Pancreas (tissue), 10 donors: ENCODE measurements at regions not wholly inside any gene's neighbourhood (a gene's known extent, or its start where the extent isn't known, plus 50 kb on each side); places are given as distances from the start of the nearest gene placed in this dataset.

ENCODE experiments used
- ATAC-seq, 4 donors: fragments of 200-7000 bp; cut with Tn5 transposase; one replicate each; pipeline versions ENCODE4 v1.8.0 to v1.9.1; 2020; ENCODE audit warnings: mild to moderate bottlenecking in 4 of 4, moderate library complexity in 4 of 4
- DNase-seq, 6 donors: peaks; one replicate each; pipeline ENCODE4 v3.0.0-alpha.2; 2020
- FAIRE-seq: peaks from 2 replicates; lab custom pipeline; 2012; peaks lifted over from hg19 to GRCh38; lab: Jason Lieb, UNC
- H3K27ac ChIP-seq, 4 donors: fragments of 200-600 bp; sonication (generic); 1 replicate in 3 of 4; 2 replicates in 1 of 4; pipeline versions ENCODE4 v1.5.0 to v1.8.0; 2020
- H3K27me3 ChIP-seq, 4 donors: fragments of 200-600 bp; one replicate each; pipeline ENCODE4 v1.8.0; 2021
- H3K36me3 ChIP-seq, 3 donors: fragments of 200-600 bp; sonication (generic) in 1 of 3; one replicate each; pipeline versions ENCODE4 v1.5.0 to v1.8.0; 2020 to 2021
- H3K4me1 ChIP-seq, 3 donors: fragments of 200-600 bp; one replicate each; pipeline ENCODE4 v1.8.0; 2021
- H3K4me3 ChIP-seq, 4 donors: fragments of 200-600 bp; sonication (generic) in 2 of 4; one replicate each; pipeline versions ENCODE4 v1.5.0 to v1.8.0; 2020 to 2021
- H3K9me3 ChIP-seq, 4 donors: fragments of 200-600 bp; one replicate each; pipeline ENCODE4 v1.8.0; 2021
- WGBS, 2 donors: extraction: QIAGEN DNeasy Blood & Tissue Kit; methylation state at CpG; one replicate each; pipeline ENCODE4 v1.1.7; 2013; 5-methylcytosine and 5-hydroxymethylcytosine counted together
- intact Hi-C, 3 donors: fragments of 100-400 bp; cut with DNase I; formaldehyde crosslinking; loops; one replicate each; pipeline versions ENCODE4 v1.11.1 to v1.14.2; 2022
- TF ChIP-seq, protein P1 (sequence below), 4 donors: fragments of 200-600 bp; sonication (generic) in 3 of 4; IDR thresholded peaks; one replicate each; pipeline versions ENCODE4 v1.5.0 to v1.8.0; 2021; ENCODE audit warnings: antibody characterized with exemption in 4 of 4
- donor health status: healthy with polysubstance abuse.
- donor health status: DM: no; HTN: no; CAD: no; lungs with moderate emphysema.
- donor health status: DM: no; HTN: no; CAD: no.
- donor health status: control.
- donor health status: control.
- donor health status: Bipolar disorder and iron deficiency.
- donor health status: DM: yes; HTN: yes; CAD: no.
- donor health status: DM: no; HTN: no; CAD: no.
- donor health status: DM: no; HTN: no; CAD: no.
- donor health status: DM: yes; HTN: yes; CAD: no.

- no peaks in the 10 kb centered on the region for H3K9me3 ChIP-seq
- H3K4me3 ChIP-seq, result no peak overlapping the region
- FAIRE-seq (no peak), ATAC-seq (no peak), DNase-seq (no peak)
- WGBS, 2 donors, result 68 to 90% methylated on average over 2 of the region's 2 CpGs
- intact Hi-C loops, result no loop called here
- no peaks in the 10 kb centered on the region for H3K4me1 ChIP-seq
- H3K36me3 ChIP-seq, result no peaks in the 10 kb centered on the region
- H3K27ac ChIP-seq, result no peak overlapping the region
- TF ChIP-seq, protein P1, sequence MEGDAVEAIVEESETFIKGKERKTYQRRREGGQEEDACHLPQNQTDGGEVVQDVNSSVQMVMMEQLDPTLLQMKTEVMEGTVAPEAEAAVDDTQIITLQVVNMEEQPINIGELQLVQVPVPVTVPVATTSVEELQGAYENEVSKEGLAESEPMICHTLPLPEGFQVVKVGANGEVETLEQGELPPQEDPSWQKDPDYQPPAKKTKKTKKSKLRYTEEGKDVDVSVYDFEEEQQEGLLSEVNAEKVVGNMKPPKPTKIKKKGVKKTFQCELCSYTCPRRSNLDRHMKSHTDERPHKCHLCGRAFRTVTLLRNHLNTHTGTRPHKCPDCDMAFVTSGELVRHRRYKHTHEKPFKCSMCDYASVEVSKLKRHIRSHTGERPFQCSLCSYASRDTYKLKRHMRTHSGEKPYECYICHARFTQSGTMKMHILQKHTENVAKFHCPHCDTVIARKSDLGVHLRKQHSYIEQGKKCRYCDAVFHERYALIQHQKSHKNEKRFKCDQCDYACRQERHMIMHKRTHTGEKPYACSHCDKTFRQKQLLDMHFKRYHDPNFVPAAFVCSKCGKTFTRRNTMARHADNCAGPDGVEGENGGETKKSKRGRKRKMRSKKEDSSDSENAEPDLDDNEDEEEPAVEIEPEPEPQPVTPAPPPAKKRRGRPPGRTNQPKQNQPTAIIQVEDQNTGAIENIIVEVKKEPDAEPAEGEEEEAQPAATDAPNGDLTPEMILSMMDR (IDR thresholded peaks at IDR 0.05), result no peak
- no peaks in the 10 kb centered on the region for H3K27me3 ChIP-seq
Measured at GRCh38 chr2:147740211-147740927, 104.5 kb upstream of the ACVR2A start.

- H3K27me3 ChIP-seq, result no peaks in the 10 kb centered on the region
- no peaks in the 10 kb centered on the region for H3K36me3 ChIP-seq
- TF ChIP-seq, protein P1 (IDR thresholded peaks at IDR 0.05), result no peak
- 44 to 48% methylated on average over 3 of the region's 3 CpGs for WGBS, 2 donors
- no peak overlapping the region for H3K27ac ChIP-seq
- no peak overlapping the region for H3K4me3 ChIP-seq
- DNase-seq (no peak), FAIRE-seq (no peak), ATAC-seq (no peak)
- no peaks in the 10 kb centered on the region for H3K4me1 ChIP-seq
- no peaks in the 10 kb centered on the region for H3K9me3 ChIP-seq
- intact Hi-C loops, result no loop called here
Measured at GRCh38 chr2:147739508-147739907, 105.3 kb upstream of the ACVR2A start.

DNA sequence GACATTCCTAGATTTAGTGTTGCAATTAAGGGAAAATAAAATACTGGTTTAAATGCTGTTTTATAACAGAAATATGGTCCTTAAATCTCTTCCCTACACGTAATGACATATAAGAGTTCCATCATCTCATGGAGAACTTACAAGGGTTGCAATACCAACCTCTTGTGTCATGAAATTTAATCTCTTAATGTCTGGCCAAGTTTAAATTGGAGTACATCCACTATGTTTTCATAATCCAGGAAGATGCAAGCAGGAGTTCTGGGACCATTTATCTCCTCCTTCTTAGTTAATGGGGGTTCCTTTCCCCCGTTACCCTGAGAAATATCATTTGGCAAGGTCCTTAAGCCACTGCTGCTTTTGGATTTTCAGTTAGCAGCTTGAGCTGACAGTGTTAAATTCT lies 126.0 kb upstream of the ACVR2A start:
- ATAC-seq (no peak), DNase-seq (no peak), FAIRE-seq (no peak)
- no peaks in the 10 kb centered on the region for H3K4me1 ChIP-seq
- no peaks in the 10 kb centered on the region for H3K36me3 ChIP-seq
- intact Hi-C loops, result no loop called here
- no peaks in the 10 kb centered on the region for H3K27me3 ChIP-seq
- TF ChIP-seq, protein P1 (IDR thresholded peaks at IDR 0.05), result no peak
- 38 to 44% methylated on average over 2 of the region's 2 CpGs for WGBS, 2 donors
- H3K9me3 ChIP-seq, result no peaks in the 10 kb centered on the region
- no peak overlapping the region for H3K27ac ChIP-seq
- H3K4me3 ChIP-seq, result no peak overlapping the region

GRCh38 chr2:147716906-147717305 lies 127.9 kb upstream of the ACVR2A start:
- no peak for ATAC-seq

DNA sequence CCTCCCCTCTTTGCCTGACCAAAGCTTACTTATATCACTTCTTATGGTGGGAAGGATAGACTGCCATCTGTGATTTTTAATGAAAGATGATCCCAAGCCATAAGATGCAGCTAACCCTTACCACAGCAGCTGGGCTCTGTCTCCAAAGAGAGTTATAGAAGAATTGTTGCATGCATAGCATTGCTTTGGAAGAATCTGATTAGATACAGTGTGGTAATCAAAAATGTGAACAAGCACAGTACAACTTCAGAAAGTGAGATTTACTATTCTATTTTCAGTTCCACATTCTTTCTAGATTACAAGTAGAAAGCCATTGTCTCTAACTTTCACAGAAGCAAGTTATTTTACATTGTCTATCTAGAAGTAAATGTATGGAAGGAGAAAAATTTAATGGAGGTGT lies 129.0 kb upstream of the ACVR2A start:
- intact Hi-C loops, result no loop called here
- no peak overlapping the region for H3K27ac ChIP-seq
- no peaks in the 10 kb centered on the region for H3K4me1 ChIP-seq
- ATAC-seq (no peak), DNase-seq (no peak), FAIRE-seq (no peak)
- H3K9me3 ChIP-seq, result no peaks in the 10 kb centered on the region
- no peak overlapping the region for H3K4me3 ChIP-seq
- no peaks in the 10 kb centered on the region for H3K27me3 ChIP-seq
- no peaks in the 10 kb centered on the region for H3K36me3 ChIP-seq
- TF ChIP-seq, protein P1 (IDR thresholded peaks at IDR 0.05), result no peak

More at GRCh38 chr2:147716906-147717305, 127.9 kb upstream of the ACVR2A start:
- Histone ChIP-seq H3K27me3 (no peaks in the 10 kb centered on the region), H3K36me3 (no peaks in the 10 kb centered on the region), H3K4me1 (no peaks in the 10 kb centered on the region), H3K27ac (no peak overlapping the region), H3K4me3 (no peak overlapping the region), H3K9me3 (no peaks in the 10 kb centered on the region)
- FAIRE-seq (no peak), DNase-seq (no peak)
- intact Hi-C loops, result no loop called here
- TF ChIP-seq, protein P1 (IDR thresholded peaks at IDR 0.05), result no peak
